GM21526 (cell line): ENCODE measurements at regions not wholly inside any gene's neighbourhood (a gene's known extent, or its start where the extent isn't known, plus 50 kb on each side); places are given as distances from the start of the nearest gene placed in this dataset.

Experiments used
- ATAC-seq: cut with Tn5 transposase; IDR thresholded peaks from one replicate; pipeline ENCODE4 v1.9.1; 2021; ENCODE audit warnings: moderate library complexity; ENCODE audit not compliant: unreplicated experiment, low FRiP score

DNA sequence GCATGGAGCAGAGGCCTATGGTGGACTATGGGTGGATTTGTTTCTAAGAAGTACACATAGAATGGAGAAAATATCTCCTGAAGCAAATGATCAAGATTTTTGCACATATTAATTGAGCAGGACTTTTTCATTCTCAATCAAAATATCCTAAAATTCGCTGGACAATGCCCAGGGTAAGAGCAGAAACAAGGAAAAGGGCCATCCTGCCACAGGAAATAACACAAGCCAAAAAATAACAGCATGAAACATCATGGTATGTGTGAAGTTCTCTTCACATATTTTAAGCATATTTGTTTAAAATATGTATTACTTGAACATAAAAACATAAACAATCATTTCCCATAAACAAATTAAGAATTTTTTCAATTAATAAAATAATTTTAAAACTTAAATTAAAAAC, 868.9 kb downstream of the EPHA7 start:
- ATAC-seq, result no peak

DNA sequence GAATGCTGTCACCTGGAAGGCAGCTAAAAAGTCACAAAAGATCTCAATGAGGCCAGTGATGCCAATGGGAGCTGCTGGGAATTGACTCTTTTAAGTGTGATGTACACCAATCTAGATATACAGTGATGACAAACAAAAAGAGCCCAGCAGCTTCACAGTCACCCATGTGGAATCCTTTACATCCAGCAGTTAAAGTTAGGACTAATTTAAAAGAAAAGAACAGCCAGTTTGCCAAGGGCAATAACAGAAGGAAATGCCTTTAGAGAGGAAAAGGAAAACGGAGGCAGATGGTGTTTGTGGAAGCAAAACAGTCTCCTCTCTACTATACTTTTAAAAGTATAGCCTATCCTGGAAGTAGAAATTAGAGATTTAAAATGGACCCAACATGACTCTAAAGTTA, 873.5 kb downstream of the EPHA7 start:
- no peak for ATAC-seq

DNA sequence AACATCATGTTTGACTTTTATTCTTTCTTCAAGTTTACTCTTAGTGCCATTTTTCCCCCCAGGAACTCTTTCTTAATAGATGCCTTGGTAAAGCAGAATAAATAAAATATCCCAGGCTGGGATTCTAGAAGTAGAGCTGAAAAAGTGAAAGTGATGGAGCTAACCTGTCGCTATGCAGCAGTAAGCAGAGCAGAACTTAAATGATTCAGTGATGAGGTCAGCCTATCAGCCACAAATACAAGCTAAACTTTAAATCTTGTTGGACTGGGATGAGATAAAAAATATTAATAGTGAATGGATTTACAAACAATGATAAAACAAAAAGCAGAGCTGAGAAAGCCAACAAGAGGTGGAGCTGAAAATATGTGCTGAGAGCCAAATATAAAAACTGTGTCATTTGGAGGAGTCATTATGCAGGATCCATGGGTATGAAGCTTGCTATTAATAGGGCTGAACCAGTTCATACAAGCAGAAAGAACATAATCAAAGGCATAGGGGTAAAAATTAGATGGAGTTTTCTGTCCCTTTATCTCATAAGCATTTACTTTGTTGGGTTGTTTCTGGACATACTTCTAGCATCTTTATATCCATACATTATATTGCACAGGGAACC, 877.8 kb downstream of the EPHA7 start:
- ATAC-seq, result no peak

DNA sequence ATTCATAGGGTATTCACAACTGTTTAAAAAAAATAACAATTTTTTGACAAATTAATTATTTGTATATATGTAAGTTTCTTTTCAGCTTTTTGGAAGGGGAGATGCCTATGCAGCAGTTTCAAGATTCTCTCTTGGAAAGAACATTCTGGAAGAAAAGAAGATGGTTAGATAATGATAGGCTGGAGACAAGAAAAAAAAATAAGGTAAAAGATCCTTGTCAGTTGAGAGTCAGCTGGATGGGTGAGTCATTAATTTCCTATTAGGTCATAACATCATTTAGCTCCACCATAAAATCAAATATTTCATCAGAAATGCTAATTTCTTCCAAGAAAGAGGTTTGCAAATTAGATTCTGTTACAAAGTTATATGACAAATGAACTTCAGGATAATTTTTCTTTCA, 880.4 kb downstream of the EPHA7 start:
- ATAC-seq, result no peak

DNA sequence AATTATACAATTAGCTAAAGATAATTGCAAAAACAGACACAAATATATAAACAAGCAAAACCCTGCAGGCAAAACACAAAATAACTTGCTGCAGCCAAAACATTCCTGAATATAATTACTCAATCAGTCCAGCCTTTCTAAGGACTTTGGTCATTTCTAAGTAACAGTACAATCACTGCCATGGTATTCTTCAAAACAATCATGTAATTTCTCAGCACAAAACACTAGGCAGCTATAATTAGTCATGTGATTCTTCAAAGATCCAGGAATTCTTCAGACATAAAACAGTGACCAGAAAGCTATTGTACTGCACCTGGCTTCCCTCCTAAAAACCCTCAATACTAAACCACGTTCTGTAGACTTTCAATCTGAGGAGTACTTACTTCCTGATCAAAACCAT, 881.1 kb downstream of the EPHA7 start:
- ATAC-seq, result no peak

DNA sequence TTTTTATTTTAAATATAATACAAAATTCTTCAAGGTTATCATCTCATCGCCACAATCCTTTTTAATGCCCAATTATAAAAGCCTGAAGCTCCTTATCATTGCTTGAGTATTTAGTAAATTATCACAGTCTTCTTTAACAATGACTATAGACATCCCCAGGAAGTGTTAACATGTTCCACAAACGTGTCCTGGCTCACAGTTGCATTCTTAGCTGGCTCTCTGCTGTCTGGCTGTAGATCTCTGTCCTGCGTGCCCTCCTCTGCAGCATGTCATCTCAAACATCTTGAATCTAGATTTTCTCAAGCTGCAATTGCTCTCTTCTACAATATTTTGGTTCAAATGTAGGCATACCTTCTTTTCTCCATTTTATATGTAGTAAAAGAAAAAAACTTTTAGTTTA, 885.2 kb downstream of the EPHA7 start:
- ATAC-seq, result no peak

DNA sequence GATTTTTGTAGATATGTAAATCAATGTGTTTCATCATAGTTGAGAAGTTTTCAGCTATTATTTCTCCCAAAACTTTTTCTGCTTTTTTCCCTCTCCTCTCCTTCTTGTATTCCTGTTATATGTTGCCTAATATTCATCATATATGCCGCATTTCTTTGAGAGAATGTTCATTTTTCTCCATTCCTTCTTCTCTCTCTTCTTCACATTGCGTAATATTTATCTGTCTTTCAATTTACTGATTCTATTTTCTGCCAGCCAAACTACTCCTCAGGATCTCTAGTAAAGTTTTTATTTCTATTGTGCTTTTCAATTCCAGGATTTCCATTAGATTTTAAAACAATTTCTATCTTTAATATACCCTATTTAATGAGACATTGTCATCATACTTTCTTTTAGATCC, 896.8 kb downstream of the EPHA7 start:
- no peak for ATAC-seq

DNA sequence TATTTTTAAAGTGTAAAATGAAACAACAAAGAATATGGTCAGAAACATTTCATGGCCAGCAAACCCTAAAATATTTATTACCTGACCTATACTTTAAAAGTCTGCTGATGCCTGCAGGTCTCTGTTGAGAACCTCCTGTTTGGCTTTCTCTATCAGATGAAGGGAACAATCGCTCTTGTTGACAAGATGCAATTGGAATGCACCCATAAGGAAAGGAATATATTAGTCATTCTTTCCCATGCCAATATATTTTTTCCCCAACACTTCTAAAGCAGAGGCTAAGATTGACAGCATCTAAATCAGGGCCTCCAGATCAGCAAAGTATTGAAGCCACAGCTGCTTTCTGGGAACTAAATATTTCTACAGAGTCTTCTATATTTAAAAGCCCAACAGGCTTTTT, 897.8 kb downstream of the EPHA7 start:
- no peak for ATAC-seq

DNA sequence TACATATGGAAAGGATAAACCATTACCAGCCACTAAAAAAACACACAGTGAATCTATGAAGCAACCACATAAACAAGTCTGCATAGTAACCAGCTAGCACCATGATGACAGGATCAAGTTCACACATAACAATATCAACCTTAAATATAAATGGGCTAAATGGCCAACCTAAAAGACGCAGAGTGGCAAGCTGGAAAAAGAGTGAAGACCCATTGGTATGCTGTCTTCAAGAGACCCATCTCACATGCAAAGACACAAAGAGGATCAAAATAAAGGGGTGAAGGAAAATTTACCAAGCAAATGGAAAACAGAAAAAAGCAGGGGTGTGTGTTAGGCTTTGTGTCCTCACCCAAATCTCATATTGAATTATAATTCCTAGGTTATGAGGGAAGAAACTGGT, 909.2 kb downstream of the EPHA7 start:
- ATAC-seq, result no peak

DNA sequence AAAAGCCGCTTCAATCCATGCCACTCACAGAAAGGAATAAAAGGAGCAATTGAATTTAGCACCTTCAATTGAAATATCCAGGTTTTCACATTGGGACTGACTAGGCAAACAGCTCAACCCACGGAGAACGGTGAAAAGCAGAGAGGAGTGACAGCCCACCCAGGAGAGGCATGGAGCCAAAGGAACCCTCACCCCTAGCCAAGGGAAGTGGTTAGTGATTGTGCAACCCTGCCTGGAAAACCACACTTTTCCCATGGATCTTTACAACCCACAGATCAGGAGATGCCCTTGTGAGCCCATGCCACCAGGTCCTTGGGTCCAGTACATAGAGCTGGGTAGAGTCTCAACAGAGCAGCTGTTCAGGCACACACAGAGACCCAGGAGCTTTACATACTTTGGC, 911.8 kb downstream of the EPHA7 start:
- no peak for ATAC-seq

DNA sequence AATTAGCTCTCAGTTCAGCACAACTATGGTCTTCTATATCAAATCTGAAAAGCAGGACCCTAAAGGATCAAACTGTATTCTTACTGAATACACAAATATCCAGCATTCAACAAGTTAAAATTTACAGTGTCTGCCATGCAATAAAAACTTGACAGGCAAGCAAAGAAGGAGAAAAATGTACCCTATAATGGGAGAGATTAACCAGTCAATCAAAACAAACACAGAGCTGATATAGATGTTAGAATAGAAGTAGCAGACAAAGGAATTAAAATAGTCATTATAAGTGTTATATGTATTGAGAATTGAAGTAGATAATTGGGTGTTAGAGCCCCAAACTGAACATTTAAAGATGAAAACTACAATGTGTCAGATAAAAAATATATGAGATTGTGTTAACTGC, 914.9 kb downstream of the EPHA7 start:
- no peak for ATAC-seq

DNA sequence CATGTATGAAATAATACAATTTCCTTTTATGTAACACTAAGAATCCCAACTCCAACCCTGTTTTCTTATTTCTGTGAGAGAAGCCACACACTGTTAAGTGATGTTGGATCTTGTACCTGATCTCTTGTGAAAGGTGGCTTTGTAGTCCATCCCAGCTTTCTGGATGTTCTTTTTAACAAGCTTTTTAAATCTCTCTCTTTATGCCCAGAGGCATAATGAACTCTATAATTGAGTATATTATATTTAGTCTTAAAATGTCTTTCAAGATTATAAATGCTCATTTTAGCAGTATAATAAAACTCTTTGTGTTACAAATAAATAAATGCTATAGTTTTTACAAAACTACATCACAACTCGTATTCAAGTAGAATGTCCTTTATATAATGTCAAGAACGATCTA, 922.1 kb downstream of the EPHA7 start:
- no peak for ATAC-seq

DNA sequence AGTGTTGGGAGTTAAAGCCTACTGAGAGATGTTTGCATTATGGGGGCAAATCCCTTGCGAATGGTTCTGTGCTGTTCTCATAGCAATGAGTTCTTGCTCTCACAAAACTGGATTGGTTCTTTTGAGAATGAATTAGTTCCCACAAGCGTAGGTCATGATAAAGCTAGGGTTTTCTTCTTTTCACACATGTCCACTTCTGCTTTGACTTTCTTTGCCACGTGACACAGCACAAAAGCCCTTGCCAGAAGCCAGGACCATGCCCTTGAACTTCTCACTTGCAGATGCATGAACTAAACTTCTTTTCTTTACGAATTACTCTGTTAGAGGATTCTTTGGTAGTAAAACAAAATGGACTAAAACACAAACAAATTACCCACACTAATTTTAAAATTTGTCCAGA, 922.8 kb downstream of the EPHA7 start:
- no peak for ATAC-seq

DNA sequence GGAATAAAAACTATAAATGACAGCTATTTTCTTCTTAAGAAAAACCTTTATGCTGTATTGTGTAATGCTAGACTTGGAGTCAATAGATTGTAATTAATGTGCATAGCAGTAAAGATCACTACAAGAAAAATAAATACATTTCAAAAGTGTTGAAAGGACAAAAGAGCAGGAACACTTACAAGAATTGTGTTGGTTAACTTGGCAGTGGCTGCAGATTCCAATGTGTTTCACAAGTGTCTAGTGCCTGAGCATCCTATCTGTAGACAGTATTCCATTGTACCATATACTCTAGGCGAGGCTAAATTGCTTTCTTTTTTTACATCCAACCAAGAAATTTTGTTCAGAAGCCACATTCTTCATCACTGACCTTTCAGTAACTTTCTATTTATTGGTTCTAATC, 924.1 kb downstream of the EPHA7 start:
- ATAC-seq, result no peak

DNA sequence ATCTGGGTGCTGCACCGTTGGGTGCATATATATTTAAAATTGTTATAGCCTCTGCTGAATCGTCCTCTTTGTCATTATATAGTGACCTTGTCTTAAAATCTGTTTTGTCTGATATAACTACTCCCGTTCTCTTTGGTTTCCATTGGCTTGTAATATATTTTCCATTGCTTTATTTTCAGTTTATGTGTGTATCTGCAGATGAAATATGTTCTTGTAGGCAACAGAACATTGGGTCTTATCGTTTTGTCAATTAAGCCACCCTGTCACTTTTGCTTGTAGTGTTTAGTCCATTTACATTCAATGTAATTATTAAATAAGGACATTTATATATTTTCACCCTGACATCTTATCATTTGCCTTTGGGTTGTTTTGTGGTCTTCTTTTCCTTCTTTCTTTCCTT, 933.9 kb downstream of the EPHA7 start:
- ATAC-seq, result no peak

DNA sequence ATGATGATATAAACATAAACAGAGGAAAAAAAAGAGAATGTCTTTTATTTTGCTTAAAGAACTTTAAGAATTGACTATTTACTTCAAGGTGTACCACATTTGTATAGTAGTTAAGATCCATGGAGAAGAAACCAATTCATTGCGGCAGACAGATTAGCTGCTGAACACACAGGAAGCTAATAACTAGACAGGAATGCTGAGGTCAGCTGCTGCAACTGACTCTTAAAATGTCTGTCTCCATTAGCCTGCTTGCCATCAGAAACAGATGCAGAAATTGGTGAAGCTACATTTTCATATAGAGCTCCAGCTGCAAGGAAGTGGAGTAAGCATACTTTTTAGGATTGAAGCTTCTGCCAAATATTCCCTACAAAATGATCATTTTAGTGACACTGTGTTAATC, 939.5 kb downstream of the EPHA7 start:
- no peak for ATAC-seq

DNA sequence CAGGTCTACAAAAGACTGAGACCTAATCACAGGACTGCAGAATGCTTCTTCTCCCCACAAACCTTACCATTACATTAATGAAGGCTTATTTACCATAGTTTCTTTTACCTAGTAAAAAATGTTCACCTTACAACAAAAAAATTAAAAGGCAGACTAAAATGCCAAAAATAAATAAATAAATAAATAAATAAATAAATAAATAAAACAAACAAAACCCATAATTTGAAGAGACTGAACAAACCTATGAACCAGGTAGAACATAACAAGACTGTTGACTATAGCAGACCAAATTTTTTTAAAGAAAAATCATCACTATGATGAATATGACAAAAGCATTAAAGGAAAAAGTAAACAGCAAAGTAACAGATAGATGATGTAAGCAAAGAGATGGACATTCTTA, 946.3 kb downstream of the EPHA7 start:
- ATAC-seq, result no peak

DNA sequence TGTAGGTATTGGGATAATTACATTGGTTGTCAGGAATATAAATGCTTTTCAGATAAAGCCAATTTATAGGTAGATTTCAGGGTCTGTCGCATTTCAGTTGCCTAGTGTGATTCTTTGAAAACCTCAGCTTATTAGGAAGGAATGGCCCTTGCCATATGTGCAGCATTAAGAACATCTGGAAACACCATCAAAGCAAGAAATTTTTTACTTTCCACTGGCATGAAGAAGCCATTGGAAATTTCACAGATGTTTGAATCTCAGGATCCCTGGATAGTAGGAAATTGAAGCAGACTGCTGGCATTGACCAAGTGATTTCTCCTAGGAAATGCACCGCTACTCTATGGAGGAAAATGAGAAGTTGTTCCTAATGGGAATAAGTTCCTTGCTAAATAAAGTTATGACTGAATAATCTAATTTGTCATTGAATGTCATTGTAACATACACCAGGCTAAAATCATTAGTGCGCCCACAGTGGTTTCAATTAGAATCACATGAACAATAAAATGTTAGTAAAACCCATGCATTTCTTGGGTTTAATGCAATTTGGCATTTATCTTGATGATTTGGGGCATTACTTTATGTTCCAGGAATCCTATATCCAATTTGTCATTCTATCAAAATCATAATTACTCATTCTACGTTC, 950.1 kb downstream of the EPHA7 start:
- no peak for ATAC-seq

DNA sequence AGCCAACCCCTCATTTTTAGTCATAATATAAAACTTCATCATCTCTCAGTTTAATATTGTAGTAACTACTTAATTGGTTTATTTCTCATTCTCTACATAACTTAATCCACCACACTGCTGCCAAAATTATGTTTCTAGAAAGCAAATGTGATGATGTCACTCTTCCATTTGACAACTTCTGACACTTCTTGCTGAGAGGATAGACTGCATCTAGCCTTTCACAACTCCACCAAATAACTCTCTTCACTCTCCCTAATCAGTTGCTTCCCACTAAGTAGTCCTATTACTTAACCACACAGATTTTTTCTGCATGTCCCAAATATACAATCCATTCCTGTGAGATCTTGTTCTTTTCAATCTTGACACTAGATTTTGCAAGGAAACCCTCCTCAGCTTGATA, 951.3 kb downstream of the EPHA7 start:
- ATAC-seq, result no peak

DNA sequence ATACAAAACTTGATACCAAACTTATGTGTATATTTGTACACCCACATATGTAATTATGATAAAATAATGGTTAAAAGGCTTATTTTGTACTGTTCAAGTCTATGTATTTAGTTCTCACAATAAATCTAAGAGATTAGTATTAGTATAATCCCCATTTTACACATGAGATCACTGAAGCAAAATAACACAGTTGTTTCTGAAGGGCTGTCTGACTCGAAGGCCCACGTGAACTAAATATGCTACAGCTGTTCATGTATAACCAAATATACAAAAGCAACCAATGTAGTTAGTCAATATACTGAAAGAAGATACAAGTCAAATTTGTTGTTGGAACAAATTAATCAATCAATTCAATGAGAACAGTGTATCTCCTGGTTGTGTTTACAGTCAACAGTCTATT, 959.2 kb downstream of the EPHA7 start:
- ATAC-seq, result no peak

DNA sequence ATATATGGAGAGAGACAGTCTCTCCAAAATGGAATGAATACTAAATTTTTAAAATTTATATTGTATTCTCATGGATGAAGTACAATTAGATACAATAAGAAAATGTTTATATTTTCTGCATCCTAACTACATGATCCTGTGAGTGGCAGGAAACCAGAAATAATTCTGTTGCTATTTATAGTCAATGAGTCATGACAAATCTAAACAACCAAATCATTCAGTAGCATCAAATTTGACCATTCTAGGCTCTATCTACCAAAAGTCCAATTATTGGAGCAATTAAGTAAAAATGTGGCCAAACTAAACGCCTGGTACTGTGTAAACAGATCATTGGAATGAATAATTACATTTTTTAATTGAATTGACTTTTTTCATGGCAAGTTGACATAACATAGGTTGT, 959.8 kb downstream of the EPHA7 start:
- no peak for ATAC-seq

DNA sequence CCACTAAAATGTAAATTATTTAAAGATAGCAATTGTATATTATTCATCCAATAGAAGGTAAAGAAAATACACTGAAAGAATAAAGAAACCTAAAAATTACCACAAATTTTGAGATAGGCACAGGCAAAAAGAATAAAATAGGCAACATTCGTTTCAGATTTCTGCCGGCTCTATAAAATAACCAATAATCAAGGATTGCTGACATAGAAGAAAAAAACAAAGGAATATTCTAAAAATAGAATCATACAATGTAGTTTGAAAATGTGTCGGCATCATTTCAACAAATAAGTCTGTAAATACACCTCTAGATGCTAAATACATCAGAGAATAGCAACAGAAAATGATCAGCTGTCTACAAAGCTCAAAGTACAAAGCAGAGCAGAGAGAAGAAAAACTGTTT, 973.3 kb downstream of the EPHA7 start:
- ATAC-seq, result no peak

DNA sequence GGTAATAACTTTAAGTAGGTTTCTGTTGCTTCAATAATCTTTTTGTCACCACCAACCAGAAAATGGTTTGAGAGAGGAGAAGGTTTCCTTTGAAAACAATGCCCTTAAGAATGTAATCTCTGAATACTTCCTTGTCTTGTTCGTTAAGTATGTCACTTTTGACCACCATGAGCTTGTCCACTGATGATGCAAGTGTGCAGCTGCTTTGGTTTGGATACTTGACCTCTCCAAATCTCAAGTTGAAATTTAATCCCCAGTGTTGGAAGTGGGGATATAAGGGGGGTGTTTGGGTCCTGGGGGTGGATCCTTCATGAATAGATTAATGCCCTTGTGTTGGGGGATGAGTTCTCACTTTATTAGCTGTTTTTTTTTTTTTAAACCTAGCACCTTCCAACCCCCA, 985.4 kb downstream of the EPHA7 start:
- ATAC-seq, result no peak
